Activated CD8-positive, alpha-beta memory T cell treated with anti-CD3 and anti-CD28 coated beads, Interleukin-2, amount 10 ng/mL, durations not matched to agents 7 days and 5 days (primary cell): ENCODE measurements at regions not wholly inside any gene's neighbourhood (a gene's known extent, or its start where the extent isn't known, plus 50 kb on each side); places are given as distances from the start of the nearest gene placed in this dataset.

ENCODE experiments used
- ATAC-seq: fragments of 150-1000 bp; cut with Tn5 transposase; one replicate; pipeline ENCODE4 v1.10.0; 2021; ENCODE audit warnings: moderate library complexity
- CTCF ChIA-PET: fragments of 350-600 bp; sonication (Branson Sonifier 250); formaldehyde crosslinking; loops from one replicate; lab custom pipeline; 2021; ENCODE audit warnings: antibody characterized with exemption; lab: Charles Lee
- DNase-seq: peaks from one replicate; pipeline ENCODE4 v3.0.0-alpha.2; 2020
- H3K27ac Mint-ChIP-seq: one replicate; pipeline ENCODE4 v1.8.0; 2021; ENCODE audit warnings: mild to moderate bottlenecking, mixed read lengths
- H3K27me3 Mint-ChIP-seq: one replicate; pipeline ENCODE4 v1.8.0; 2021; ENCODE audit warnings: mixed read lengths
- H3K36me3 Mint-ChIP-seq: one replicate; pipeline ENCODE4 v1.8.0; 2021; ENCODE audit warnings: mild to moderate bottlenecking, mixed read lengths
- H3K4me1 Mint-ChIP-seq: one replicate; pipeline ENCODE4 v1.8.0; 2021; ENCODE audit warnings: mixed read lengths
- H3K4me3 Mint-ChIP-seq: one replicate; pipeline ENCODE4 v1.8.0; 2021; ENCODE audit warnings: mild to moderate bottlenecking, moderate library complexity, mixed read lengths
- H3K9me3 Mint-ChIP-seq: one replicate; pipeline ENCODE4 v1.8.0; 2022; ENCODE audit warnings: low read depth, mixed read lengths

DNA sequence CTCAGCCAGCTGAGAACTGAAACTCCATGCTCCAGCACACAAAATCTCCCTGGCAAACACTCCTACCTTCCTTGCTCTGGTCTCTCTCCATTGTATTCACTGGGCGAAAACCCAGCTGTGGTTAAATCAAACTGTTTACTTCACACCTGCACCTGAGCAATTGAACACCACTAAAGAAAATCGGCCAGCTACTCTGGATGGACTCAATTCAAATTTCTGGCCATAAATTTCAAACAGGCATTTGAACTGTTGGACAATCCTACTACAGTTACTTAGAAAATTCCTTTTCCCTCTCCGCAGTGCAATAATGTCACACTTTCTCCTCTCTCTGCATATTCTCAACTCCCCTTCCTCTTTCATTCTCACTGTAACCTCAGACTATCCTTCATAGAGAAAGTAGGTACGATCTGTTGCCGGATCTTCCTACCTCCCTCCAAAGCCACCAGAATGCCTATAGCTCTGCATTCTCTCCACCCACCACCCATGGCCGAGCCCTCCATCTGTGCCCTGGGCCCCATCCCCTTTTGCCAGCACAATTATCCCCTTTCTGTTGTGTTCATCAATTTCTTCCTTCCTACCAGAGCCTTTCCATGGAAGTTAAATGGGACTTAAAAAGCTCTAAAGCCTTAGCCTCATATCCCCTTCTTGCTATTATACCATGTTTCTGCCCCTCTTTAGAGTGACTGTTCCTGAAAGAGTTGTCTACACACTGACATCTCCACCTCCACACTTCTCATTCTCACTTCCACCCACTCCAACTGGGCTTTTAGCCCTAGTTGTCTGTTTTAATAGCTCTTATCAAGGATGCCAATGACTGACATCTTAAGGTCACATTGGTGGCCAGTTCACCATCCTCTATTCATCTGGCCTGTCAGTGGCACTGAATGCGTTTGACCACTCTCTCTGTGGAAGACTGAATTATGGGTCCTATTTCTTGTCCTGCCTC is 127.5 kb upstream of the SLC1A4 start:
- DNase-seq (no peak), ATAC-seq (no peak)
- peaks cover 10% of the 10 kb centered on the region for H3K27me3 Mint-ChIP-seq
- no peaks in the 10 kb centered on the region for H3K9me3 Mint-ChIP-seq
- H3K27ac Mint-ChIP-seq = no peak overlapping the region
- no peaks in the 10 kb centered on the region for H3K4me1 Mint-ChIP-seq
- CTCF ChIA-PET = interaction anchor here (0.6 to 2.8 kb wide), 10 partner anchors 11 to 531 kb away, joined by 3 to 13 read pairs (median 4); no protein-coding TSS in a partner anchor
- H3K36me3 Mint-ChIP-seq = no peaks in the 10 kb centered on the region
- no peak overlapping the region for H3K4me3 Mint-ChIP-seq

DNA sequence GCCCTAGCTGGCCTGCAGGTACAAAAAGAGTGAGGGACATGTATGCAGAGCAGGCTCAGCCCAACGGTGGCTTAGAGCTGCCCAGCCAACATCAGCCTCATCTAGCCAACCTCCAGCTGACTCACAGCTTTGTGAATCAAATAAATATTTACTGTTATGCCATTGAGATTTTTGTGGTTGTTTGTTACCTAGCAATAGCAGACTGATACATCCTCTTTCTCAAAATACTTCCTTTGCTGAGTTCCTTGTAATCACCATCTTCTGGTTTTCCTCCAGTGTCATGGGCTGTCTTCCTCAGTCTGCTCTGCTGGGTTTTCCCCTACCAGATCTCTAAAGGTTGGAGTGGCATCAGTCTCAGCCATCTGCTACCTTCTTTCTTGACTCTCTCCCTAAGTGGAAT is 126.6 kb upstream of the SLC1A4 start:
- Mint-ChIP-seq H3K36me3 (no peaks in the 10 kb centered on the region), H3K27me3 (peaks cover 14% of the 10 kb centered on the region), H3K27ac (no peak overlapping the region), H3K9me3 (no peaks in the 10 kb centered on the region), H3K4me3 (no peak overlapping the region), H3K4me1 (no peaks in the 10 kb centered on the region)
- CTCF ChIA-PET = interaction anchor here (0.8 to 2.8 kb wide), 7 partner anchors 10 to 532 kb away, joined by 3 to 13 read pairs (median 5); no protein-coding TSS in a partner anchor
- ATAC-seq (peak; percentile 21), DNase-seq (no peak)

DNA sequence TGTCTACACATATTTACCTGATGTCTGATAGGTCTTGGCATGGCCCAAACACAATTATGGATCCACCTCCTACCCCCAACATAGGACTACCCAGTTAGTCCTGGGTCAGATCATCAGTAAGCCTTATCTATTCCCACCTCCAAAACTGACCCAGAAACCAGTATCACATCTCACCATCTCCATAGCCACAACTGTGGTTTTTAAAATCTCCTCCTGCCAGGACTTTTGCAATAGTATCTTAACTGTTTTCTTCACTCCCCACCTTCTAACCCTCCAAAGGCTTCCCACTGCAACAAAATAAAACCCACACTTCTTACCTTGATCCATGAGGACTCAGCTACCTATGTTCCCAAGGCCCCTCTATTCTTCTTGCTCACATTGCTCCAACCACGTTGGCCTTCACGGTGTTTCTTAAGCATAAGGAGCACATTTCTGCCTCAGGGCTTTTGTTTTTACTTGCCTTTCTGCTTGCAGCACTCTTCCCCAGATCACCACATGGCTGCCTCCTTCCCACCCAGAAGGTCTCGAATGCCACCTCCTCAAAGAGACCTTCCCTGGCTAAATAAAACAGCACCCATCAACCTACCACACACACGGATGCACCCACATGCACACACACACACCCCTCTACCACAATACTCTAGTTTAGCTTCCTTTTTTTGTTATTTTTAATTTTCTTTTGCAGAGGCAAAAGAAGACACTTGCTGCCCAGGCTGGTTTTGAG is 125.9 kb upstream of the SLC1A4 start:
- Mint-ChIP-seq H3K36me3 (no peaks in the 10 kb centered on the region), H3K4me3 (no peak overlapping the region), H3K27me3 (peaks cover 14% of the 10 kb centered on the region), H3K27ac (no peak overlapping the region), H3K4me1 (no peaks in the 10 kb centered on the region), H3K9me3 (no peaks in the 10 kb centered on the region)
- ATAC-seq (peak; percentile 6), DNase-seq (no peak)
- CTCF ChIA-PET = interaction anchor here (1.1 to 2.8 kb wide), 9 partner anchors 10 to 532 kb away, joined by 3 to 13 read pairs (median 6); no protein-coding TSS in a partner anchor

DNA sequence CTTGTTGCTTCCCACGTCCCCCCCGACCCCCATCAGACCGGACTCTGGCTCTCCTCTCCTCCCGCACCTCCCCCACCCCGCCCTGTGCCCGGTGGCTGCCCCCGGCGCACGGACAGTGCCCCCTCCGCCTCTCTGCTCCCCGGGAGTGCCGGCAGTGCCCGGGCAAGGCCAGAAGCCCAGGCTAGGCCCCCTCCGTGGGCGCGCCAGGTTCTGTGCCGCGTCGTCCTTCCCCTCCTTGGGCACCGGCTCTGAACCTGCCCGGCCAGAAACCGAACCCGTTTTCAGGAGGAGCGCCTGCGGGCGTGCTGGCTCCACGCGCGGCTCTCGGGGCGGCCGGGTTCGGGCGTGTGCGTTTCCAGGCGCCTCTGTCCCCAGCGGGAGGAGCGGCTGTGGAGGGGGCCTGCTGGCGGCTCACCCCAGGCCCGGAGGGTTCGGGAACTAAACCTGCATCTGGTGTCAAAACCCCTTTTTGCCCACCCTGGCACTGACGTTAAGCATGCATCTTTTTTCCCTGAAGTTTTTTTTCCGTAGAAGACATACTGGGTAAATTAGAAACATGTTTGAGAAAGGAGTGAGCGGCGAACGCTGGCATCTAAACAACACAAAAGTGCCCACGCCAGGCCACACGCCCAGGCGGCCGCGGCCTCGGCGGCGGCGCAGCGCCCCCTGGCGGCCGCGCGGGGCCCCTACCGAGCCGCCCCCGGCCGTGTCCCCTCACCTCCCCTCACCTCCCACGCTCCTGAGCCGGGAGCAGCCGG is 123.9 kb upstream of the SLC1A4 start:
- H3K36me3 Mint-ChIP-seq = no peaks in the 10 kb centered on the region
- no peaks in the 10 kb centered on the region for H3K4me1 Mint-ChIP-seq
- CTCF ChIA-PET = interaction anchor here (1.0 to 2.8 kb wide), 7 partner anchors 34 to 343 kb away, joined by 3 to 13 read pairs (median 5); no protein-coding TSS in a partner anchor
- H3K9me3 Mint-ChIP-seq = no peaks in the 10 kb centered on the region
- H3K4me3 Mint-ChIP-seq = peak overlapping the region; percentile 66
- peaks cover 9% of the 10 kb centered on the region for H3K27me3 Mint-ChIP-seq
- ATAC-seq (peak; percentile 95), DNase-seq (peak; percentile 69)
- H3K27ac Mint-ChIP-seq = no peak overlapping the region

DNA sequence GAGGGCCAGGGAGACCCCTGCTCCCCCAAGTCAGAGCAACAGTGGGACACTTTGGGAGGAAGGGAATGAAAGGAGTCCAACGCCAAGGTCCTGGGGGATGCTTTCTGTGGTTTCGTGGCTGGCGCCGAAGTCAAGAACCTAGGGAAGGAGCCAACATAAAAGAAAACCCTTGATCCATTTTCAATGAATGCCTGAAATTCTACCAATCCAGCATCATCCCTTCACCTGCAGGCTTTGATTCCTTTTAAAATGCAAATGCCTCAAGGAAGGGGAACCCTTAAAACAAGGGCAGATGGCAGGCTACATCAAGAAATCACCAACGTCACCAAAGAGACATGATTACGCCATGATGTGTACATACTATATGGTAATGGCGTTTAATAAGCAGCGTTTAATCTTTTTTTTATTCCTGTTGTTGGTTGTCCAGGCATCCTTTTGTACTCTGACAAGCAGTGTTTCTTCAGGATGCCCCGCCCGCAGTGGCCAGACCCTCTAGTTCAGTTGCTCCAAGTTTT is 123.3 kb upstream of the SLC1A4 start:
- H3K27ac Mint-ChIP-seq = no peak overlapping the region

DNA sequence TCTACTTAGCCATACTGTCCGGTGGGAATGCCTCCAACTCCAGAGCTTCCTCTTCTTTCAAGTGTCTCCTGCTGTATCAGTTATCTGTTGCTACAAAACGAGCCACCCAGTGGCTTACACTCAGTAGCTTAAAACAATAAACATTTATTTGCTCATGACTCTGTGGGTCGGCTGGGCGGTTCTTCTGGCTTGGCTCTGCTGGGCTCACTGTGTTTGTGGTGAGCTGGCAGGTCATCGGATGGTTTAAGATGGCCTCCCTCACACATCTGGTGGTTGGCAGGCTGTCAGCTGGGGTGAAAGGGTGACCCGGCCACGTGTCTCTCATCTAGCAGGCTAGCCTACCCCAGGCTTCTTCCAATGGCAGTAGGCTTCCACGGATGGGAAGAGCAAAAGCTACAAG is 122.4 kb upstream of the SLC1A4 start:
- peaks cover 9% of the 10 kb centered on the region for H3K27me3 Mint-ChIP-seq
- ATAC-seq = no peak
- H3K4me1 Mint-ChIP-seq = no peaks in the 10 kb centered on the region
- H3K4me3 Mint-ChIP-seq = no peak overlapping the region
- no peaks in the 10 kb centered on the region for H3K9me3 Mint-ChIP-seq
- CTCF ChIA-PET = interaction anchor here (0.8 to 3.6 kb wide), 12 partner anchors 12 to 380 kb away, joined by 3 to 17 read pairs (median 4); partner anchors contain the start of gene AFTPH
- H3K36me3 Mint-ChIP-seq = no peaks in the 10 kb centered on the region
- no peak overlapping the region for H3K27ac Mint-ChIP-seq
- DNase-seq = no peak

More for the DNA sequence above, 123.3 kb upstream of the SLC1A4 start:
- DNase-seq = no peak
- Mint-ChIP-seq H3K9me3 (no peaks in the 10 kb centered on the region), H3K4me1 (no peaks in the 10 kb centered on the region), H3K4me3 (peak overlapping the region; percentile 66), H3K27me3 (peaks cover 9% of the 10 kb centered on the region), H3K36me3 (no peaks in the 10 kb centered on the region)
- ATAC-seq = no peak
- CTCF ChIA-PET = interaction anchor here (0.8 to 3.6 kb wide), 5 partner anchors 13 to 365 kb away, joined by 3 to 17 read pairs (median 7); partner anchors contain the start of gene AFTPH

DNA sequence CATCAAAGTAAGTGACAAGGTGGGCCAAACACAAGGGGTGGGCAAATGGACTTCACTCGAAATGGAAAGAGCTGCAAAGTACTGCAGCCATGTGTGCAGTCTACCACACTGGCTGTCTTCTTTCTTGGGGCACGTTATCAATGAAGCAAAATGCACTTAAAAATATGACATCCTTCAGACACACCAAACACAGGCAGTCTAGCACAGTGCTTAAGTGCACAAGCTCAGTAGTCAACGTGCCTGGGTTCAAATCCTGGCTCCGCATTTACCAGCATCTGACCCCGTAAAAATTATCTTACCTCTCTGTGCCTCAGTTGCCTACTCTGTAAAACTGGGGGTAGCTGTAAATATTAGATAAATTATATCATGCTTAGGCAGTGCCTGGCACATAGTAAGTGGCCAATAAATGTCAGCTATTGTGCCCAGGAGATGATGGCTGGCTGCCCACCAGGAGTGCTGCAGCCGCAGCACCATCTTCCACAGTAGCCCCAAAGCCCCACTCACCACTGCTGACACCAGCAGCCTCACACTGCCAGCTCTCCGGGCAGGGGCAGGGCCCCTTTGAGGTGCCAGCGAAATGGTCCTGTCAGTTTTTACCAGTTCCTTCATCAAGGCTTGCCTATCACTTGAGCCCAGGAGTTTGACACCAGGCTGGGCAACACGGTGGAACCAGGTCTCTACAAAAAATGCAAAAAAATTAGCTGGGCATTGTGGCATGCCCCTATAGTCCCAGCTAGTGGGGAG is 121.8 kb upstream of the SLC1A4 start:
- Mint-ChIP-seq H3K27ac (no peak overlapping the region), H3K4me1 (no peaks in the 10 kb centered on the region), H3K27me3 (peaks cover 9% of the 10 kb centered on the region), H3K36me3 (no peaks in the 10 kb centered on the region), H3K4me3 (no peak overlapping the region), H3K9me3 (no peaks in the 10 kb centered on the region)
- ATAC-seq = no peak
- CTCF ChIA-PET = interaction anchor here (0.8 to 3.6 kb wide), 14 partner anchors 8 to 381 kb away, joined by 3 to 17 read pairs (median 4); partner anchors contain the start of gene AFTPH
- no peak for DNase-seq

DNA sequence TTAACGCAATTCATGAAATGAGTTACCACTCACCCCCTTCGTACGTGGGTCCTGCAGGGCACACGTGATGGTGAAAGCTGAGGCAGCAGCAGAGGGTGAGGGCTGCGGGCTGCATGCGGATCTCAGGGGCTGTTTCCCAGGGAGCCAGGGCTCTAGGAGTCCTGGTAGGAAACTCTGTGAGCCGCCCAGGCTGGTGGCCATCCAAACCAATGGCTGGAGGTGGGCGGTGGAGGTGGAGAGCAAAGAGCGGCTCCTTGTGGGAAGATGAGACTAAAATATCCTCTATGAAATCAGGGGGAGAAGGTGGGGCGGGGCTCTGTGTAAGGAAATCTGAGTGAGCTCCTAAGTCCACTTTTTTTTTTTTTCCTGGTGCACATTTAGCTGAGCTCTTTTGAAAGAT is 120.1 kb upstream of the SLC1A4 start:
- Mint-ChIP-seq H3K9me3 (no peaks in the 10 kb centered on the region), H3K27me3 (peaks cover 9% of the 10 kb centered on the region), H3K4me3 (no peak overlapping the region), H3K4me1 (peaks cover 6% of the 10 kb centered on the region), H3K36me3 (no peaks in the 10 kb centered on the region), H3K27ac (no peak overlapping the region)
- CTCF ChIA-PET = interaction anchor here (0.8 to 3.6 kb wide), 6 partner anchors 18 to 346 kb away, joined by 3 to 17 read pairs (median 8); partner anchors contain the start of gene AFTPH
- ATAC-seq = no peak
- no peak for DNase-seq

DNA sequence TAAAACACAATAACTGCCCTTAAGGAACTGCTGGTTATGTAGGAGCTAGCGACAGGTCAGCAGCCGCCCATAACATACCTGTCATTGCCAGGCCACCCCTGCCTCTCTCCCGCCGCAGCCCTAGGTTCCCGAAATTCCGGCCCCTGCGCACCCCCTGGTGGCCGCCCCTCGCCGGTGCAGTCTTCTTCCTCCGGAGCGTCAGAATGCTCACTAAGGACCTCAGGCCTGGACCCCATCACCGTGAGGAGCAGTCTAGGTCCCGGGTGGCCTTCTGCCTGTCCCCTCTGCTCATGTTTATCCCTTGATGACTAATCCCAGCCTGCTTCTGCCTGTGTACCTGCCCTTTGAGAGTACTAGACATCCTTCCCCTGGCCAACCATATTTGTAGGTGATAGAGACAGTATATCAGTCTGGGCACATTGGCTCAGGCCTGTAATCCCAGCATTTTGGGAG is 115.7 kb upstream of the SLC1A4 start:
- Mint-ChIP-seq H3K27me3 (peaks cover 11% of the 10 kb centered on the region), H3K4me3 (peak overlapping the region; percentile 33)
- CTCF ChIA-PET = interaction anchor here (0.7 to 2.5 kb wide), 30 partner anchors 9 to 545 kb away, joined by 3 to 17 read pairs (median 4); partner anchors contain the start of gene AFTPH

DNA sequence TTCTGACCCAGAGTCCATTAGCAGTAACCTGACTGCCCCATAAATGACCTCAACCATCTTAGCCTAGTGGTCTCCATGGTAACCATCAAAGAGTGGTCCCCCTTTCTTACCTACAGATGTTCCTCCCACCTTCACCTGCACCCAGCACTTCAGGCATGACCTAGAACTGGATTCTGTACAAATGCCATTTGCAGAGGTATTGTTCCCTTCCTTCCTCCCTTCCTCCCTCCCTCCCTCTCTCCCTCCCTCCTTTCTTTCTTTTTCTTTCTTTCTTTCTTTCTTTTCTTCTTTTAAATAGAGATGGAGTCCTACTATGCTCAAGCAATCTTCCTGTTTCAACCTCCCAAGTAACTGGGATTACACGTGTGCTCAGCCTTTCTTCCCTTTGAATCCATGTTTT is 114.6 kb upstream of the SLC1A4 start:
- Mint-ChIP-seq H3K36me3 (no peaks in the 10 kb centered on the region), H3K4me3 (no peak overlapping the region), H3K4me1 (peaks cover 6% of the 10 kb centered on the region), H3K9me3 (no peaks in the 10 kb centered on the region), H3K27me3 (peaks cover 11% of the 10 kb centered on the region), H3K27ac (no peak overlapping the region)
- DNase-seq = no peak
- ATAC-seq = no peak
- CTCF ChIA-PET = no interaction called here

More for the DNA sequence above, 115.7 kb upstream of the SLC1A4 start:
- Mint-ChIP-seq H3K27ac (no peak overlapping the region), H3K9me3 (no peaks in the 10 kb centered on the region), H3K36me3 (no peaks in the 10 kb centered on the region), H3K4me1 (peaks cover 6% of the 10 kb centered on the region)
- DNase-seq (peak; percentile 85), ATAC-seq (peak; percentile 98)

DNA sequence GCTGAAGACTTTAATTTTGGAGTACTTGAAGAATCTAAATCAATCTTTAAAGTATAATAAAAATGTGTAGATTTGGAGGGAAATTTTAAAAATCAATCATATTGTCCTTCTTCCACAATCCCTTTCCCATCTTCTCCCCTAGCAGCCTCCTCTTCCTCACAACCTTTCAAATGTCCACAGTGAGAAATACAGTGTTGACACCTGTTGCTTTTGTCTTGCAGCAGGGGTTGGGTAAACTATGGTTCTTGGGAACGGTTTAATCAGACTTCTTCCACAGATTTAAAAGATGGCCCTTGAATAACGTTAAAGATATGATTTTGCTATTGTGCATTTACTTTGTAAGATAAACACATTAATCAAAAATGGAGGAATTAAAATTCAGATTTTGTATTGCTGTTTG is 113.8 kb upstream of the SLC1A4 start:
- Mint-ChIP-seq H3K4me1 (peaks cover 6% of the 10 kb centered on the region), H3K27me3 (peaks cover 11% of the 10 kb centered on the region), H3K27ac (no peak overlapping the region), H3K36me3 (no peaks in the 10 kb centered on the region), H3K4me3 (no peak overlapping the region), H3K9me3 (no peaks in the 10 kb centered on the region)
- ATAC-seq = no peak
- CTCF ChIA-PET = no interaction called here
- no peak for DNase-seq
